NCI-H748 (cell line): ENCODE measurements at regions not wholly inside any gene's neighbourhood (a gene's known extent, or its start where the extent isn't known, plus 50 kb on each side); places are given as distances from the start of the nearest gene placed in this dataset.
A peak's percentile ranks its signal among the peaks of the same experiment; 100 is the strongest.

Experiments used
- DNase-seq: peaks from one replicate; lab custom pipeline; 2025; ENCODE audit not compliant: unreplicated experiment; lab: John Stamatoyannopoulos, UW

DNA sequence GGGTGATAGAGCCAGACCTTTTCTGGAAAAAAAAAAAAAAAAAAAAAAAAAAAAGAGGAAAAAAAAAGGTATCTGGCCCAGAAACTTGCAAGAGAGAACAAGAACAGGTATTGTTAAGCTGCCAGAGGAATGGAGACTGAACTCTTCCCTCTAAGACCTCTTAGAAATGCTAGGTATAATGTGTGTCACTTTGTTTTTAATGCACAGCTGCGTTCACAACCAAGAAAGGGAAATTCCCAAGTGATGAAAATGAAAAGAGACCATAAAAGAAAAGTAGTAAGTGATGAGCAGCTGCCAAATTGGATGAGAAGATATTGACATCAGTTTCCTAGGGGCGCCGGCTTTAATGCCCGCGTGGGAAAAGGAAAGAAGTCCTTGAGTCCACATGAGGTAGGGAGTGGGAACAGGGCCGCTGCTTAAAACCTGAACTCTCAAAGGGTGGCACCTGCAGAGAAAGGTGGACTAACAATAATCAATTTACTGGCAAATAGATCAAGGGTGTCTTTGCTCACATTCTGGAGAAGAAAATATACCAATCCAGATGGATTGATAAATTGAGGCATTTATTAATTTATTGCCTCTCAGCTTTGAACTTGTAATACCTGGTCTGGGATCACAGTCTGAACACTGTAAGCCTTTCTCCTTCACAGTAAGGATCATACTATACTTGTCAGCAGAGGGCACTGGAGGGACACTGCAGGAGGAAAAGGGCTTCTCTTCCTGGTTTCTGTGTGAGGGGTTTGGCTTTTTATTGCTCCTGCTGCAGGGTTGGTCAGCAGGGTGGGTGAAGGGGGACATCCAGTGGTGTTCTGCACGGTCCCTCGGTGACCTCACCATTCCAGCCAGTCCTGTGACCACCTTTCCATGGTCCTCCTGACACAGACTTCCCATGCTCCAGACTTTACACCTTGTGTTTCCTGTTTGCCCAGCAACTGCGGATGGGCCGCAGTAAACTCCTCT is 131.6 kb downstream of the AQP9 start:
- DNase-seq, result peak; percentile 78

DNA sequence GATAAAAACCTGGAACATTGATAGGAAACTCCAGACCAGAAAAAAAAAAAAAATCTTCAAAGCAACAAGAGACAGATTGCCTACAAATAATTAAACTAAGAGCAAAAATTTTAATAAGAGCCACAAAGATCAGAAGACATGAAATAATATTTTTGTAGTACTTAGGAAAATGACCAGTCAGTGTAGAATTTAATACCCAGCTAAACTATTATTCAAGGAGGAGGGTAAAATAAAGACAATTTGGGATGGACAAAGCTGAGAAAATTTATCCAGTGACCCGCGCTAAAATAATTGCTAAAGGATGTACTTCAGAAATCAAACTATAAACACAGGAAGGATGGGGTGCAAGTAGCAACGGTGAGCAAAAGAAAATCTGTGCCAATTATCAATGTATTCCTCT is 133.2 kb downstream of the AQP9 start:
- no peak for DNase-seq

- DNase-seq, result no peak
Measured at GRCh38 chr15:58273104-58273503, 134.9 kb downstream of the AQP9 start.

DNA sequence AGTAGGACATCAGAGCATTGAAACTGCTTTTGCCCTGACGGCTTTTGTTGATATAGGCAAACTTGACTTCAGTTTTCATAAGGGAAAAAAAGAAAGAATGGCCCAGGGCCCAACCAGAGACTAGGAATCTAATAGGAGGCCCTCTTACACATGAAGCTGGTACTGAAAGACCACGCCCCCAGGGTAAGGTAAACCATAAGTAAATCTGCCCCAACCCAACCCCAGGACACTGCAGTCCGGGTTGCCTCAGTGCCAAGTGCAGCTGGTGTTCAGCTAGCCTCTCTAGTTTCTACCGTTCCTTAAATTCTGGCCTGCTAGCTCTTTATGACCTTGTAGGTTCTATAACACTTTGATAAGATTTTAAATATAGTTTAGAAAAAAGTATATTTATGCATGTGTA is 136.7 kb downstream of the AQP9 start:
- DNase-seq, result no peak

DNA sequence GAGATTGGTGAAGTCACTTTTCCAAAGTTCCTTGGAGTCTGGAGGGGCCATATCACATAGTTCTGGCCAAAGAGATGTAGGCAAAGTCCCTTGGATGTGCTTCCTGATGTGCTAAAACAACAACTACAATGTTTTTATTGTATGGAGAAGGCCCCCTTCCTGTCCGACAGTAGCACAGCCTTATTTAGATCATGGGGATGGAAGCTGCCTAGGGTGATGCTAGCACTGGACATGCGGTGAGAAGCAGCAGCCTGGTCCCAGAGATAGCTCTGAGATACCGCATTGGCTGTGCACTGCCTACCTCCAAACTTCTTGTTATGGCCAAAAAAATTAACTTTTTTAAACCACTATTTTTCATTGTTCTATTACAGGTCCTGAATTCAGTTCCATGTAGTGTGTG is 137.6 kb downstream of the AQP9 start:
- DNase-seq, result no peak

DNA sequence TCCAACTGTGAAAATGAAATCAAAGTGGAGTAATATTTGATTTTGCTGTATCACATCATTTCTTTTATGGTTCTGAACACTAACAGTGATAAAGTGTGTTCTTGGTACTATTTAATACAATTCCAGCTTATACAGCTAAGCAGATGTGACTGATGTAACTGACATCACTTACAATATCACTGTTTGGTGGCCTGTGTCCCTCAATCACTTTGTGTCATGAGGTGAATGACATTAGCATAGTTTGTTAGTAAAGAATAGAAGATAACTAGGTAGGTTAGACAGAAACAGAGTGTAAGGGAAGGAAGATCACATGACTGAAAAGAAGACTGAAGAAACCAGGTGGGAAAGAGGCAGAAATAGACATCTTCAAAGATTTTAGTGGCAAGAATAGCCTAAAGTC is 138.7 kb downstream of the AQP9 start:
- DNase-seq, result no peak

- DNase-seq, result no peak
Measured at GRCh38 chr15:58277333-58277732, 139.2 kb downstream of the AQP9 start.

DNA sequence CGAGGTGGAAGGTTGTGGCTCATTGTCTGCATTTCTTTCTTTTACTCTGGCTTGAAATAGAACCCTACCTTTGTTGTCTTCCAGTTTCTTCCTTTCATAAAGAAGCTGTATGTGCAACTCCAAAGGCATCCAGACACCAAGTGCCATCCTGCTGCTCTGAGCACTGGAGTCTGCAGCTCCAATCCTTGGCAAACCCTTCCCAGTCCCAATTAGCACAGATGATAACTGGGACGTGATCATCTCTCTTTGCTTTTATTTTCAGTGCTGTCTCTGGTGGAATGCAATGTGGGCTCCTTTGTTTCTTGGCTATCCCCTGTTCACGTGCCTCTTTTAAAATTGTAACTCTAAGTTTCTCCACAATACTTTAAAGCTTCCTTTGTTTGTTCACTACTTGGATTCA is 140.9 kb downstream of the AQP9 start:
- no peak for DNase-seq

- no peak for DNase-seq
Measured at GRCh38 chr15:58279654-58280053, 141.5 kb downstream of the AQP9 start.

DNA sequence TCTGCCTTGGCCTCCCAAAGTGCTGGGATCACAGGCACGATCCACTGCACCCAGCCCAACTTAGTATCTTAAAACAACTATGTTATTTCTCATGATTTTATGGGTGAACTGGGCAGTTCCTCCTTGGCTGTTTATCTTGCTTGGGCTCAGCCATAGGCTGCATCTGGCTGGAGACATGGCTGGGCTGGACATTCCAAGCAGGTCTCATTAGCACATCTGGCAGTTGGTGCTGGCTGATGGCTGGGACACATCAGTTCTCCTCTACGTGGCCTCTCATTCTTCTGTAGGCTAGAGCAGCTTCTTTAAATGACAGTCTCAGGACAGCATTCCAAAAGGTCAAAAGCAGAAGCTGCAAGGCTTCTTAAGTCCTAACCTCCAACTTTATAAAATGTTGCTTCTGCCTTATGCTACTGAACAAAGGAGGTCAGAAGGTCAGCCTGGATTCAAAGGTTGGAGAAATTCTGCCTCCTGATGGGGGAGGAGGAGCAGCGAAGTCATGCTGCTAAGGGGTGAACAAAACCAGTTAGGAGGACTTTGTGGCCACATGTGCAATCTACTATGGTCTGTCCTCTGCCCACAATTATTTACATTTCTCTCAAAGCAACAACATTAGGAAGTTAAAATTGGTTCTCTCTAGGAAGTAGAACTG is 144.0 kb downstream of the AQP9 start:
- no peak for DNase-seq

GRCh38 chr15:58283302-58283701 is 145.1 kb downstream of the AQP9 start:
- no peak for DNase-seq

DNA sequence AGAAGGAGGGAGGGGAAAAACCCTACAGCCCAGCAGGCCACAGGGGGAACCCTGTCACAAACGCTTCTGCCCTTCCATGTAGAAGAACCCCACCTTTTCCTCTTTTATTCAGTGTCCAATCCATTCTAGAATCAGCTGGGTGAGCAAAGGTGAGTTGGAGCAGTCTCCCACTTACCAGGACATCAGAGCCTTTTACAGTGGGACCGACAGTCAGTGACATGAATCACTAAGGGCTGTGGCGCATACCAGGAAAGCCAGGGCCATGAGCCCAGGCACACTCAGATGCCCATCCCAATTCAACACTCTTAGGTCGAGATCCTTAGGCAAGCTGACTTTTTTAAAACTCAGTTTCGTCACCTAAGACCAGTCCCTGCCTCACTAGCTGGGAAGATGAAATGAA is 146.1 kb downstream of the AQP9 start:
- no peak for DNase-seq

DNA sequence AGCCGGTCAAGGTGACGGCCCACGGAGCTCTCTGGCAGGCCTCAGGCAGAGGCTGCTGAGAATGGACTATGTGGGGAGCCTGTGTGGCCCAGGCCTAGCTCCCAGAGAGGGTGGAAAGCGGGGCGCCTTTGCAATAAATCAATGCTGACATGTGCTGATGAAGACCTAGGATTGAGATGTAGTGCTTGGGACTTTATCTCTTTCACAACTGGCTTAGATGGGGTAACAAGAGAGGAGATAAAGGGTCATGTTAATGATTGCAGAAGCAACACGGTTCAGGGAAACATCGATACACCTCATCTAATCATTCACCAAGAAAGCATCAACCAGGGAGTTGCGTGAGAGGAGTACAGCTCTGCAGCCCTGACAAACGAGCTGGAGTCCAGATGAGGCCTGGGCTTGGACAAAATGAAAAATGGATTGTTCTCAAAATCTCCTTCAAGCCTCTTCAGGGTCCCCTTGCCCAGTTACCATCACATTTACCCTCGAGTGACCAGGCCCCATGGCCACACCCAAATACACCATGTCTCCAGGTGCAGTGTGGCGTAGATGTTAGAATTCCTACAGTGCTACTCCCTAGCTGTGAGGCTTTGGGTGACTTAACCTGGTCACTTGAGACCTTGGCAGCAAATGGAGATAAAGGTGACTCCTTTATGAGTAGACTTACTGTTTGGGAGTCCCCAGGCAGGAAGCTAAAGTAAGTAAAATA is 146.4 kb upstream of the LIPC start:
- DNase-seq, result no peak

GRCh38 chr15:58285921-58286278 is 145.9 kb upstream of the LIPC start:
- no peak for DNase-seq

DNA sequence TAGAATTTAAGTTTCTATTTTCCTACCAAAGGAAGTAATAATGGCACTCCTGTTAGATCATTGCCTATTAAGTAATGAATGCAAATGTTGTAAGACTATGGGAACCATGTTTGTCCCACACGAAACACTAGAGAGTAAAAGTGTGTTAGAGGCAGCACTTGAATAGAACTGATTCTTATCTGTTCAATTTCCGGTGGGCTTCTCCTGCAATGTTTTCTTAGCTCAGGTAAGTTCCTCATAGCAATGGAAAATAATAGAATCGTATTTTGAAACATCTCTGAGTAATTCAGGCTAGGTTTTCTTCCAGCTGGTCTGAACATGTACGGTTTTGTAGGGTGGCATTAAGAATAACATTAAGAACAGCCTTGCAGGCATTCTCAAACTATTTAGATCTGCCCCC is 145.3 kb upstream of the LIPC start:
- no peak for DNase-seq

GRCh38 chr15:58287891-58288290 is 143.9 kb upstream of the LIPC start:
- no peak for DNase-seq

- no peak for DNase-seq
Measured at GRCh38 chr15:58288592-58288991, 143.2 kb upstream of the LIPC start.

- DNase-seq, result no peak
Measured at GRCh38 chr15:58291848-58292247, 139.9 kb upstream of the LIPC start.

DNA sequence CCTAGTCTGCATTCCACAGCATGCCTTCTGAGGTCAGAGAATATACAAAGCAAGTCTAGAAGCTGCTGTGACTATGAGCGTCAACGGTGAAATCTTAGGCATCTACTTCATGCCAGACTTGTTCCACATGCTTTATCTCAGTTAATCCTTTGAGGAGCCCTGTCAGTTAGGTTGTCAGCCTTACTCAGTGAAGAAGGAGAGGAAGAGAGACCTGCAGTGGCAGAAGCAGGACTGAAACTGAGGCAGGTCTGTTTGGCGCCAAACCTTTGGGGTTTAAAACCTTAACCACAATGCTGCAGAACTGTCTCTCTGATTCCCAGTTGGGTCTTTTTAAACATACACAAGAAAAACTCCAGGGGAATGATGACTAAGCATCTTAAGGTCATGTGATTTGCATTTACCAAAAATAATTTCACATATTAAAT is 139.0 kb upstream of the LIPC start:
- no peak for DNase-seq

GRCh38 chr15:58293622-58294550 is 137.9 kb upstream of the LIPC start:
- peak; percentile 92 for DNase-seq
